HG02798 (cell line): ENCODE measurements at regions not wholly inside any gene's neighbourhood (a gene's known extent, or its start where the extent isn't known, plus 50 kb on each side); places are given as distances from the start of the nearest gene placed in this dataset.

Experiments
- ATAC-seq: cut with Tn5 transposase; IDR thresholded peaks from one replicate; pipeline ENCODE4 v1.9.1; 2021; ENCODE audit warnings: mild to moderate bottlenecking; ENCODE audit not compliant: unreplicated experiment, poor library complexity

GRCh38 chr2:223222397-223222796 is 170.4 kb downstream of the KCNE4 start:
- ATAC-seq: no peak

- no peak for ATAC-seq
These were observed 171.2 kb downstream of the KCNE4 start for GRCh38 chr2:223223156-223223555.

- ATAC-seq: no peak
These were observed 173.3 kb downstream of the KCNE4 start for GRCh38 chr2:223225266-223225665.

- ATAC-seq: no peak
These were observed 174.3 kb downstream of the KCNE4 start for GRCh38 chr2:223226264-223226663.

GRCh38 chr2:223227338-223227737 is 175.3 kb downstream of the KCNE4 start:
- ATAC-seq: no peak

- no peak for ATAC-seq
These were observed 176.9 kb downstream of the KCNE4 start for GRCh38 chr2:223228871-223229270.

- no peak for ATAC-seq
These were observed 178.4 kb downstream of the KCNE4 start for GRCh38 chr2:223230352-223230751.

- ATAC-seq: no peak
These were observed 180.3 kb downstream of the KCNE4 start for GRCh38 chr2:223232285-223232684.

GRCh38 chr2:223232896-223233295 is 180.9 kb downstream of the KCNE4 start:
- no peak for ATAC-seq

- no peak for ATAC-seq
These were observed 184.0 kb downstream of the KCNE4 start for GRCh38 chr2:223235986-223236385.

GRCh38 chr2:223238301-223238700 is 186.3 kb downstream of the KCNE4 start:
- no peak for ATAC-seq

- no peak for ATAC-seq
These were observed 191.2 kb downstream of the KCNE4 start for GRCh38 chr2:223243233-223243632.

- no peak for ATAC-seq
These were observed 195.1 kb downstream of the KCNE4 start for GRCh38 chr2:223247136-223247535.

GRCh38 chr2:223251656-223252229 is 199.8 kb downstream of the KCNE4 start:
- no peak for ATAC-seq

- ATAC-seq: no peak
These were observed 208.7 kb downstream of the KCNE4 start for GRCh38 chr2:223260681-223261080.

GRCh38 chr2:223262946-223263345 is 211.0 kb downstream of the KCNE4 start:
- no peak for ATAC-seq

- ATAC-seq: no peak
These were observed 212.7 kb downstream of the KCNE4 start for GRCh38 chr2:223264541-223265193.

GRCh38 chr2:223267160-223267951 is 215.4 kb downstream of the KCNE4 start:
- ATAC-seq: no peak

- ATAC-seq: no peak
These were observed 217.4 kb downstream of the KCNE4 start for GRCh38 chr2:223269386-223269785.

- no peak for ATAC-seq
These were observed 218.6 kb downstream of the KCNE4 start for GRCh38 chr2:223270548-223270947.

- no peak for ATAC-seq
These were observed 222.0 kb downstream of the KCNE4 start for GRCh38 chr2:223273995-223274394.

GRCh38 chr2:223282221-223282620 is 230.2 kb downstream of the KCNE4 start:
- ATAC-seq: no peak
